GM19035 (cell line): ENCODE measurements at regions not wholly inside any gene's neighbourhood (a gene's known extent, or its start where the extent isn't known, plus 50 kb on each side); places are given as distances from the start of the nearest gene placed in this dataset.

Experiments used
- ATAC-seq: cut with Tn5 transposase; IDR thresholded peaks from one replicate; pipeline ENCODE4 v1.9.1; 2021; ENCODE audit not compliant: unreplicated experiment

GRCh38 chr2:118622913-118623312 lies 224.5 kb downstream of the EN1 start:
- ATAC-seq: no peak

- ATAC-seq: no peak
Measured at GRCh38 chr2:118622108-118622507, 225.3 kb downstream of the EN1 start.

- ATAC-seq: no peak
Measured at GRCh38 chr2:118618279-118618678, 229.2 kb downstream of the EN1 start.

- no peak for ATAC-seq
Measured at GRCh38 chr2:118616432-118616831, 231.0 kb downstream of the EN1 start.

GRCh38 chr2:118614841-118615271 lies 232.6 kb downstream of the EN1 start:
- no peak for ATAC-seq

- ATAC-seq: no peak
Measured at GRCh38 chr2:118613737-118614136, 233.7 kb downstream of the EN1 start.

- no peak for ATAC-seq
Measured at GRCh38 chr2:118611691-118612090, 235.8 kb downstream of the EN1 start.

- ATAC-seq: no peak
Measured at GRCh38 chr2:118609138-118609537, 238.3 kb downstream of the EN1 start.

- ATAC-seq: no peak
Measured at GRCh38 chr2:118607641-118608040, 239.8 kb downstream of the EN1 start.

- ATAC-seq: no peak
Measured at GRCh38 chr2:118604811-118605210, 242.6 kb downstream of the EN1 start.

GRCh38 chr2:118604371-118604770 lies 243.1 kb downstream of the EN1 start:
- no peak for ATAC-seq

- ATAC-seq: no peak
Measured at GRCh38 chr2:118599141-118599540, 248.3 kb downstream of the EN1 start.

GRCh38 chr2:118596620-118597019 lies 250.8 kb downstream of the EN1 start:
- ATAC-seq: no peak

- no peak for ATAC-seq
Measured at GRCh38 chr2:118593257-118593656, 254.2 kb downstream of the EN1 start.

GRCh38 chr2:118591223-118591622 lies 256.2 kb downstream of the EN1 start:
- ATAC-seq: no peak

- ATAC-seq: no peak
Measured at GRCh38 chr2:118589721-118590120, 257.7 kb downstream of the EN1 start.

GRCh38 chr2:118588850-118589249 lies 258.6 kb downstream of the EN1 start:
- no peak for ATAC-seq

- ATAC-seq: no peak
Measured at GRCh38 chr2:118586312-118586711, 261.1 kb downstream of the EN1 start.

GRCh38 chr2:118584877-118585276 lies 262.6 kb downstream of the EN1 start:
- no peak for ATAC-seq

GRCh38 chr2:118584062-118584749 lies 263.2 kb downstream of the EN1 start:
- no peak for ATAC-seq

GRCh38 chr2:118582058-118582457 lies 265.4 kb downstream of the EN1 start:
- ATAC-seq: no peak

- ATAC-seq: no peak
Measured at GRCh38 chr2:118580651-118581050, 266.8 kb downstream of the EN1 start.

GRCh38 chr2:118580107-118580506 lies 267.3 kb downstream of the EN1 start:
- ATAC-seq: no peak
